Fibroblast of skin of scalp (primary cell): ENCODE measurements at regions not wholly inside any gene's neighbourhood (a gene's known extent, or its start where the extent isn't known, plus 50 kb on each side); places are given as distances from the start of the nearest gene placed in this dataset.
A peak's percentile ranks its signal among the peaks of the same experiment; 100 is the strongest.

Experiments used
- DNase-seq: peaks from one replicate; pipeline ENCODE4 v3.0.0-alpha.2; 2013

- DNase-seq = no peak
Observed at GRCh38 chr6:181049-181654, 111.1 kb upstream of the DUSP22 start.

- DNase-seq = no peak
Observed at GRCh38 chr6:183668-184067, 108.6 kb upstream of the DUSP22 start.

GRCh38 chr6:184161-184700 is 108.1 kb upstream of the DUSP22 start:
- DNase-seq = no peak

- peak; percentile 7 for DNase-seq
Observed at GRCh38 chr6:186340-186965, 105.8 kb upstream of the DUSP22 start.

GRCh38 chr6:187210-187861 is 105.0 kb upstream of the DUSP22 start:
- no peak for DNase-seq

GRCh38 chr6:188821-189655 is 103.2 kb upstream of the DUSP22 start:
- peak; percentile 74 for DNase-seq

- DNase-seq = no peak
Observed at GRCh38 chr6:189676-190075, 102.6 kb upstream of the DUSP22 start.

GRCh38 chr6:190596-191395 is 101.5 kb upstream of the DUSP22 start:
- DNase-seq = no peak

- no peak for DNase-seq
Observed at GRCh38 chr6:191487-192312, 100.6 kb upstream of the DUSP22 start.

- no peak for DNase-seq
Observed at GRCh38 chr6:192313-192664, 100.0 kb upstream of the DUSP22 start.

- DNase-seq = no peak
Observed at GRCh38 chr6:193180-193579, 99.1 kb upstream of the DUSP22 start.

- DNase-seq = no peak
Observed at GRCh38 chr6:193773-194310, 98.4 kb upstream of the DUSP22 start.

- peak; percentile 2 for DNase-seq
Observed at GRCh38 chr6:195861-196360, 96.4 kb upstream of the DUSP22 start.

GRCh38 chr6:196543-196942 is 95.7 kb upstream of the DUSP22 start:
- no peak for DNase-seq

- DNase-seq = no peak
Observed at GRCh38 chr6:203661-204060, 88.6 kb upstream of the DUSP22 start.

GRCh38 chr6:206264-206663 is 86.0 kb upstream of the DUSP22 start:
- no peak for DNase-seq

- no peak for DNase-seq
Observed at GRCh38 chr6:208364-208763, 83.9 kb upstream of the DUSP22 start.

- no peak for DNase-seq
Observed at GRCh38 chr6:208938-209337, 83.3 kb upstream of the DUSP22 start.

GRCh38 chr6:209432-210103 is 82.7 kb upstream of the DUSP22 start:
- no peak for DNase-seq

- DNase-seq = no peak
Observed at GRCh38 chr6:210104-210456, 82.2 kb upstream of the DUSP22 start.
